ENCODE measurements at regions not wholly inside any gene's neighbourhood (a gene's known extent, or its start where the extent isn't known, plus 50 kb on each side); places are given as distances from the start of the nearest gene placed in this dataset.

- intact Hi-C loops (cut with micrococcal nuclease) = no loop called here
- TF ChIP-seq, protein P1, sequence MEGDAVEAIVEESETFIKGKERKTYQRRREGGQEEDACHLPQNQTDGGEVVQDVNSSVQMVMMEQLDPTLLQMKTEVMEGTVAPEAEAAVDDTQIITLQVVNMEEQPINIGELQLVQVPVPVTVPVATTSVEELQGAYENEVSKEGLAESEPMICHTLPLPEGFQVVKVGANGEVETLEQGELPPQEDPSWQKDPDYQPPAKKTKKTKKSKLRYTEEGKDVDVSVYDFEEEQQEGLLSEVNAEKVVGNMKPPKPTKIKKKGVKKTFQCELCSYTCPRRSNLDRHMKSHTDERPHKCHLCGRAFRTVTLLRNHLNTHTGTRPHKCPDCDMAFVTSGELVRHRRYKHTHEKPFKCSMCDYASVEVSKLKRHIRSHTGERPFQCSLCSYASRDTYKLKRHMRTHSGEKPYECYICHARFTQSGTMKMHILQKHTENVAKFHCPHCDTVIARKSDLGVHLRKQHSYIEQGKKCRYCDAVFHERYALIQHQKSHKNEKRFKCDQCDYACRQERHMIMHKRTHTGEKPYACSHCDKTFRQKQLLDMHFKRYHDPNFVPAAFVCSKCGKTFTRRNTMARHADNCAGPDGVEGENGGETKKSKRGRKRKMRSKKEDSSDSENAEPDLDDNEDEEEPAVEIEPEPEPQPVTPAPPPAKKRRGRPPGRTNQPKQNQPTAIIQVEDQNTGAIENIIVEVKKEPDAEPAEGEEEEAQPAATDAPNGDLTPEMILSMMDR (IDR thresholded peaks at IDR 0.05; ENCODE audit: unreplicated experiment) = no peak
- H3K27ac Mint-ChIP-seq (ENCODE audit: low read depth, unreplicated experiment) = no peak overlapping the region
- H3K36me3 Mint-ChIP-seq (ENCODE audit: insufficient read depth, unreplicated experiment) = no peaks in the 10 kb centered on the region
- peaks cover 12% of the 10 kb centered on the region for H3K27me3 Mint-ChIP-seq (ENCODE audit: insufficient read depth, unreplicated experiment)
- no peak for DNase-seq (ENCODE audit: unreplicated experiment)
- CTCF ChIA-PET = no interaction called here
- POLR2A ChIA-PET = no interaction called here
- H3K4me3 Mint-ChIP-seq (ENCODE audit: unreplicated experiment) = no peak overlapping the region
- no peaks in the 10 kb centered on the region for H3K9me3 Mint-ChIP-seq (ENCODE audit: unreplicated experiment)
- no peaks in the 10 kb centered on the region for H3K4me1 Mint-ChIP-seq (ENCODE audit: insufficient read depth, unreplicated experiment)
- no TSS peak for BruUV-seq (replicated peaks)
Measured at GRCh38 chr1:3954170-3955169, 54.4 kb upstream of the C1orf174 start.

GRCh38 chr1:3955196-3955772 is 55.2 kb upstream of the C1orf174 start:
- H3K27ac Mint-ChIP-seq (ENCODE audit: low read depth, unreplicated experiment) = no peak overlapping the region
- H3K4me1 Mint-ChIP-seq (ENCODE audit: insufficient read depth, unreplicated experiment) = no peaks in the 10 kb centered on the region
- H3K36me3 Mint-ChIP-seq (ENCODE audit: insufficient read depth, unreplicated experiment) = no peaks in the 10 kb centered on the region
- H3K9me3 Mint-ChIP-seq (ENCODE audit: unreplicated experiment) = no peaks in the 10 kb centered on the region
- ChIA-PET CTCF (interaction anchor here (0.5 kb wide), 1 partner anchor 36 kb away, joined by 5 read pairs; no protein-coding TSS in a partner anchor), POLR2A (no interaction called here)
- H3K27me3 Mint-ChIP-seq (ENCODE audit: insufficient read depth, unreplicated experiment) = peaks cover 12% of the 10 kb centered on the region
- no peak overlapping the region for H3K4me3 Mint-ChIP-seq (ENCODE audit: unreplicated experiment)
- BruUV-seq (replicated peaks) = no TSS peak
- DNase-seq (ENCODE audit: unreplicated experiment) = no peak
- TF ChIP-seq, protein P1 (IDR thresholded peaks at IDR 0.05; ENCODE audit: unreplicated experiment) = no peak
- intact Hi-C loops (cut with micrococcal nuclease) = no loop called here

DNA sequence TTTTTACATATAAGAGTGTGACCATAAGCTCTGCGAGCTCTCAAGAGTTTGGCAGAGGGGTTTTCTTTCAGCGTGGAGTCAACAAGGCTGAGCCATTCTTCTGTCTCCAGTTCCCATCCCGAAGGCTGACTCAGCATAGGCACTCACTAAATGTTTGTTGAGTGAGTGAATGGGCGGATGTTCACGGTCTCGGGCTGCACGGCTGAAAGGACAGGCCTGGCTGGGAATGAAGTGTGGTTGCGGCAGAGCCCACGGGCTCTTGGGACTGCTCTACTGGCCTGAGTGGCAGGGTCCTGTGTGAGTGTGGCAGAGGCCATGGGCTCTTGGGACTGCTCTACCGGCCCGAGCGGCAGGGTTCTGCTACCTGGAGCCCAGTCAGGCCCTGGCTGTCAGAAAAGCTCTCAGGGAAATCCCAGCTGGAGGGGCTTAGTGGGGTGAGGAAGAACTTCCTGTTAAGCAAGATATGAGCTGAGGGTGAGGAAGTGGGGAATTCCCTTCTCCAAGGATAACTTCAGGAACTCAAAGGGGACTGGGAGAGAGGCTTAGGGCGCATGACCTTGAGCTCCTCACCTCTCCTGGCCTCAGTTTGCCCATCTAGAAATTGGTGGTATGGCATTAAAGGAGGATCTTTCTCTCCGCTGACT is 56.6 kb upstream of the C1orf174 start:
- Mint-ChIP-seq H3K9me3 (ENCODE audit: unreplicated experiment) (peaks cover 11% of the 10 kb centered on the region), H3K4me1 (ENCODE audit: insufficient read depth, unreplicated experiment) (no peaks in the 10 kb centered on the region), H3K4me3 (ENCODE audit: unreplicated experiment) (no peak overlapping the region), H3K36me3 (ENCODE audit: insufficient read depth, unreplicated experiment) (no peaks in the 10 kb centered on the region), H3K27me3 (ENCODE audit: insufficient read depth, unreplicated experiment) (peaks cover 12% of the 10 kb centered on the region), H3K27ac (ENCODE audit: low read depth, unreplicated experiment) (no peak overlapping the region)
- intact Hi-C loops (cut with micrococcal nuclease) = no loop called here
- ChIA-PET POLR2A (no interaction called here), CTCF (no interaction called here)
- no TSS peak for BruUV-seq (replicated peaks)
- DNase-seq (ENCODE audit: unreplicated experiment) = no peak
- TF ChIP-seq, protein P1 (IDR thresholded peaks at IDR 0.05; ENCODE audit: unreplicated experiment) = no peak

DNA sequence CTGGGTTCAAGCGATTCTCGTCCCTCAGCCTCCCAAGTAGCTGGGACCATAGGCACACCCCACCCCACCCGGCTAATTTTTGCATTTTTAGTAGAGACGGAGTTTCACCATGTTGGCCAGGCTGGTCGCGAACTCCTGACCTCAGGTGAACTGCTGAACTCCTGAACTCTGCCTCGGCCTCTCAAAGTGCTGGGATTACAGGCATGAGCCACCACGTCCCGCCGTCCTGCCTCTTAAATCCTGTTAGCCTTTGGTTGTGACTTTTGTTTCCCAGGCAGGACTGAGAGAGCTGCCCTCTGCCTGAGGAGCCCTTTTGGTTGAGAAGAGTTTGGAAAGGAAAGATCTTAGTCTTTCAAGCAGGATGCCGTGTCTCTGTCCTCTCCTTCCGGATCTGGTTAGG is 59.3 kb upstream of the C1orf174 start:
- BruUV-seq (replicated peaks) = no TSS peak
- Mint-ChIP-seq H3K4me1 (ENCODE audit: insufficient read depth, unreplicated experiment) (no peaks in the 10 kb centered on the region), H3K27me3 (ENCODE audit: insufficient read depth, unreplicated experiment) (peaks cover 12% of the 10 kb centered on the region), H3K9me3 (ENCODE audit: unreplicated experiment) (peaks cover 11% of the 10 kb centered on the region), H3K4me3 (ENCODE audit: unreplicated experiment) (no peak overlapping the region), H3K27ac (ENCODE audit: low read depth, unreplicated experiment) (no peak overlapping the region), H3K36me3 (ENCODE audit: insufficient read depth, unreplicated experiment) (no peaks in the 10 kb centered on the region)
- ChIA-PET POLR2A (no interaction called here), CTCF (no interaction called here)
- intact Hi-C loops (cut with micrococcal nuclease) = no loop called here
- TF ChIP-seq, protein P1 (IDR thresholded peaks at IDR 0.05; ENCODE audit: unreplicated experiment) = no peak
- DNase-seq (ENCODE audit: unreplicated experiment) = no peak

All from MCF 10A (cell line).